ENCODE measurements at regions not wholly inside any gene's neighbourhood (a gene's known extent, or its start where the extent isn't known, plus 50 kb on each side); places are given as distances from the start of the nearest gene placed in this dataset.
"Not testable (repeated sequence)": the region's sequence is repeated elsewhere in the genome, so short reads cannot be mapped to it uniquely, and the experiment has no call there.

- no CpG with 5 or more reads among the region's 5 CpGs for WGBS (ENCODE audit: extremely low coverage, insufficient read length, low lambda C conversion rate)
- Histone ChIP-seq H3K23me2 (ENCODE audit: insufficient read length, low read depth, low read length, poor library complexity, severe bottlenecking) (no peaks in the 10 kb centered on the region), H3K4me1 (ENCODE audit: insufficient read depth, low read length) (no peaks in the 10 kb centered on the region; the same call in 1 of the 2 replicates), H3K9ac (ENCODE audit: extremely low read depth, insufficient read length, low read length) (no peak overlapping the region), H3K23ac (ENCODE audit: insufficient read length, low read depth, low read length) (no peak overlapping the region), H2BK12ac (ENCODE audit: insufficient read length, low read depth, low read length) (no peak overlapping the region), H2BK20ac (ENCODE audit: low read depth, low read length, poor library complexity, severe bottlenecking) (no peak overlapping the region), H4K91ac (ENCODE audit: insufficient read length, low read depth, low read length) (no peak overlapping the region), H3K14ac (ENCODE audit: insufficient read depth, low read length) (no peak overlapping the region), H4K20me1 (ENCODE audit: control insufficient read depth, insufficient read depth, insufficient read length) (no peaks in the 10 kb centered on the region), H2BK120ac (ENCODE audit: low read depth, low read length, poor library complexity, severe bottlenecking) (no peak overlapping the region), H3K27me3 (ENCODE audit: insufficient read depth, low read length) (no peaks in the 10 kb centered on the region), H3K27ac (ENCODE audit: insufficient read length, low read depth, low read length) (no peak overlapping the region), H3K56ac (ENCODE audit: insufficient read length, low read depth, low read length) (no peak overlapping the region), H3K18ac (ENCODE audit: insufficient read length, low read depth, low read length) (no peak overlapping the region), H3K4ac (ENCODE audit: low read depth, low read length) (no peak overlapping the region), H2AK5ac (ENCODE audit: insufficient read length, low read length) (no peak overlapping the region), H4K8ac (replicated peaks; ENCODE audit: insufficient read length, low read depth, low read length) (no peak overlapping the region), H3T11ph (ENCODE audit: low read length) (no peak overlapping the region), H3K4me2 (ENCODE audit: insufficient read depth, insufficient read length, low read length) (no peak overlapping the region), H2BK5ac (ENCODE audit: insufficient read length, low read length) (no peak overlapping the region), H3K9me3 (ENCODE audit: control insufficient read depth, low read depth, low read length) (no peaks in the 10 kb centered on the region), H2AFZ (ENCODE audit: low read length) (no peak overlapping the region), H3K79me1 (ENCODE audit: insufficient read depth, low read depth, low read length, poor library complexity, severe bottlenecking) (no peaks in the 10 kb centered on the region), H4K5ac (ENCODE audit: insufficient read length, low read depth, low read length) (no peak overlapping the region), H2BK15ac (ENCODE audit: low read depth, low read length) (no peak overlapping the region), H3K79me2 (ENCODE audit: insufficient read depth, low read length) (no peaks in the 10 kb centered on the region)
- Mint-ChIP-seq H3K27me3 (ENCODE audit: low read depth) (peaks cover 25% of the 10 kb centered on the region), H3K9me3 (no peaks in the 10 kb centered on the region; a peak in 1 of 5 replicates), H3K27ac (peak overlapping the region in 1 of 3 experiments; percentile 14; a peak in 1 of 7 replicates), H3K36me3 (ENCODE audit: insufficient read depth in 1 of 3, low read depth in 3 of 3) (no peaks in the 10 kb centered on the region), H3K4me3 (no peak overlapping the region), H3K4me1 (peaks cover 26% of the 10 kb centered on the region in 2 experiments)
- no peak for TF ChIP-seq CTCF (conservative IDR thresholded peaks at IDR 0.05)
- no peak for DNase-seq
Observed at GRCh38 chr6:33885132-33886057, 81.6 kb upstream of the MLN start.

GRCh38 chr6:33883621-33884020, 79.8 kb upstream of the MLN start:
- H4K5ac ChIP-seq (ENCODE audit: insufficient read length, low read depth, low read length); H3K4ac ChIP-seq (ENCODE audit: low read depth, low read length); H4K20me1 ChIP-seq (ENCODE audit: control insufficient read depth, insufficient read depth, insufficient read length); H3T11ph ChIP-seq (ENCODE audit: low read length); DNase-seq; H2BK20ac ChIP-seq (ENCODE audit: low read depth, low read length, poor library complexity, severe bottlenecking); H2BK5ac ChIP-seq (ENCODE audit: insufficient read length, low read length); H2BK12ac ChIP-seq (ENCODE audit: insufficient read length, low read depth, low read length); H2BK15ac ChIP-seq (ENCODE audit: low read depth, low read length); H3K9ac ChIP-seq (ENCODE audit: extremely low read depth, insufficient read length, low read length); H3K56ac ChIP-seq (ENCODE audit: insufficient read length, low read depth, low read length); H3K4me2 ChIP-seq (ENCODE audit: insufficient read depth, insufficient read length, low read length); H3K4me3 Mint-ChIP-seq; H3K14ac ChIP-seq (ENCODE audit: insufficient read depth, low read length); H3K79me1 ChIP-seq (ENCODE audit: insufficient read depth, low read depth, low read length, poor library complexity, severe bottlenecking); H2AFZ ChIP-seq (ENCODE audit: low read length); H4K8ac ChIP-seq (replicated peaks; ENCODE audit: insufficient read length, low read depth, low read length); H3K27ac Mint-ChIP-seq; H3K4me1 ChIP-seq (ENCODE audit: insufficient read depth, low read length); H2BK120ac ChIP-seq (ENCODE audit: low read depth, low read length, poor library complexity, severe bottlenecking); H2AK5ac ChIP-seq (ENCODE audit: insufficient read length, low read length); H3K9me3 Mint-ChIP-seq; H3K23ac ChIP-seq (ENCODE audit: insufficient read length, low read depth, low read length); H3K79me2 ChIP-seq (ENCODE audit: insufficient read depth, low read length); H3K27ac ChIP-seq (ENCODE audit: insufficient read length, low read depth, low read length); H3K9me3 ChIP-seq (ENCODE audit: control insufficient read depth, low read depth, low read length); H3K18ac ChIP-seq (ENCODE audit: insufficient read length, low read depth, low read length); H3K36me3 Mint-ChIP-seq (ENCODE audit: insufficient read depth in 1 of 3, low read depth in 3 of 3); H3K27me3 ChIP-seq (ENCODE audit: insufficient read depth, low read length); H4K91ac ChIP-seq (ENCODE audit: insufficient read length, low read depth, low read length); H3K23me2 ChIP-seq (ENCODE audit: insufficient read length, low read depth, low read length, poor library complexity, severe bottlenecking): not testable (repeated sequence)
- peaks cover 33 to 37% of the 10 kb centered on the region in 2 experiments for H3K4me1 Mint-ChIP-seq
- no CpG with 5 or more reads among the region's 4 CpGs for WGBS (ENCODE audit: extremely low coverage, insufficient read length, low lambda C conversion rate)
- H3K27me3 Mint-ChIP-seq (ENCODE audit: low read depth), result peaks cover 30% of the 10 kb centered on the region

Data from H9 (cell line).